NCI-H2227 treated with DMSO at 0.1 percent for 48 hours (cell line): ENCODE measurements at regions not wholly inside any gene's neighbourhood (a gene's known extent, or its start where the extent isn't known, plus 50 kb on each side); places are given as distances from the start of the nearest gene placed in this dataset.
"Not testable (repeated sequence)": the region's sequence is repeated elsewhere in the genome, so short reads cannot be mapped to it uniquely, and the experiment has no call there.

Experiments
- DNase-seq: peaks from one replicate; lab custom pipeline; 2025; lab: John Stamatoyannopoulos, UW

DNA sequence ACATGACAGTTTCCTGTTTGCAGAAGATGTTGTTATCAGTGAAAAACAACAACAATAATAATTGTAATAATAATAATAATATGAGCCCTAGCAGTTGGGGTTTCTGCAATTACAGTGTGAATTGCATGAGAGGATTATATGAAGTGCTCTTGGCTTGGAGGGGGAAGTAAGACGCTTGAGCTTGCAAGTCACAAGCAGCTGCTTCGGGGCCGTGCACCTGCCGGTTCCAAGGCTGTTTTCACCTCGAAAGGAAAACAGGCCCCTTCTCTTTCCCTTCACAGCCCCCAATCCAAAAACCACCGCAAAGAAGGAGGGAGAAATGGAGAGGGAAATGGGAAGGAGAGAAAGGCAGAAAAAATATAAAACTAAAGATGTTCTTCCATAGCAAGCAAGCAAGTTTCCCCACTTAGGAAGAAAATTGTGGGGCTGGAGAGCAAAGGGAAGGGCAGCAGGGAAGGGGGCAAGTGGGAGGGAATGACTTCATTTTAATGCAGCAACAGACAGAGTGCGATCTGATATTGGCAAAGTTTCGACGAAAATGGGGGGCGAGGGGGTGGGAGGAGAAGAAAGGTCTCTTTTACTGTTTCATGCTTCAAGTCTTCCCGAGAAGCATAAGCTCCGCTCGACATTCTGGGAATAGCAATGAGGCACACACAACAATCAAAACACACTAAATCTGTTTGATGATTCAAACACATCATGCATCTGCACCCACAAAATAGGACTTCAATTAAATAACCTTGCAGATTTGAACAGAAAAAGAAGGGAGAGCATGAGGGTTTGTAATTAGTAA, 284.2 kb upstream of the ATP11B start:
- peak; percentile 41 for DNase-seq

DNA sequence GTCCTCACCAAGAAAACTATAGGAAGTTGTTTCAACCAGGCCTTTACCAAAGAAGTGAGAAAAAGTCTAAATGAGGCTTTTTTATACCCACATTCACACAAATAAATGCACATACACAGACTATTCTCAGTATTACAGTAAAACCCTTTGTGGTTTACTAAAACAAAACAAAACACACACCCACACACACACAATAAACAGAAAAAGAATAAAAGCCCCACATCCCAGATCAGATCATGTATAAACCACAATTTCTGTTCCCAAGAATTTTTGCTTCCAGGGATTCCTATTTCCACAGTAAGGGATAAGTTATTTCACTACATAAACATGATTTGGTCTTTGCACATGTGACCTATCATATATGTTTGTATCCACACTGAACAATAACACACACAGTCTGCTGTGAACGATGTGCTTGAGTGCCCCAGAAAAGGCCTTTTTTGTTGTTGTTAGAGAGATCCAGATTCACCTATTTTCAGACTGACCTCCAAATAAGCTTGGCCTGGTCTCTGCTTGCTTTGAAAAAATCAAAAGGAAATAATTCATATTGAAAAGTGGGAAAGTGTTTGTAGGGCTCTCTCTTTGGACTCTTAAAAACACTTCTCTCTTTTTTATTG, 283.4 kb upstream of the ATP11B start:
- no peak for DNase-seq

DNA sequence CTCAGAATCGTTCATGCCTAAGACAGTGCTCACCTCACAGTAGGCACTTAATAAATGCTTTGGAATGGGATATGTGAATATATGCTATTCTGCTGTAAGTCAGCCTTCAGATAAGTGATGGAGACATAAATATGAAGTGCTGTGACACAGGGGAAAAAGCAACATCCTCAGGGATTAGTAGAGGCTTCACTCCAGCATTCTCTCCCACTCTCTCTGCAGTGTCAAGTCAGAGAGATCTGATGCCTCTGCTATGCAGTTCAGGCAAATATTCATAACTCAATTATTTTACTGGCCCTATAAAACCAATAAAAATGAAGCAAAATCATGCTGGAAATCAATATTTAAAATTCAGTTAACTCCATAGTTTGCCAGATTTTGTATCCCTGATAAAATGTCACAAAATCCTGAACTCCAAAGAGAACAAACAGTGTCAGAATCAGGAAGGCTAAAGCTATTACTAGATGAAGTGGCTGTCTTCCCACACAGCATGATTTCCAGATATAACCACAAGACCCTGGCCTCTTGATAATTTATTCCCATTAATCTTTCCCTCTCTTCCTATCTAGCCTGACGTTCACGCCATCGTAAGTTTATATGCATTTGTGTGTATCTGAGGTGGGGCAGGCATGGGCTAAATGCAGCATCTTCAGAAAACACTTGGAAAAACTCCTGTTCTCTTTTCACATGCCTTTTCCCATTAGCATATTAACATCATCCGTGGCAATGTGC, 278.9 kb upstream of the ATP11B start:
- DNase-seq, result no peak

DNA sequence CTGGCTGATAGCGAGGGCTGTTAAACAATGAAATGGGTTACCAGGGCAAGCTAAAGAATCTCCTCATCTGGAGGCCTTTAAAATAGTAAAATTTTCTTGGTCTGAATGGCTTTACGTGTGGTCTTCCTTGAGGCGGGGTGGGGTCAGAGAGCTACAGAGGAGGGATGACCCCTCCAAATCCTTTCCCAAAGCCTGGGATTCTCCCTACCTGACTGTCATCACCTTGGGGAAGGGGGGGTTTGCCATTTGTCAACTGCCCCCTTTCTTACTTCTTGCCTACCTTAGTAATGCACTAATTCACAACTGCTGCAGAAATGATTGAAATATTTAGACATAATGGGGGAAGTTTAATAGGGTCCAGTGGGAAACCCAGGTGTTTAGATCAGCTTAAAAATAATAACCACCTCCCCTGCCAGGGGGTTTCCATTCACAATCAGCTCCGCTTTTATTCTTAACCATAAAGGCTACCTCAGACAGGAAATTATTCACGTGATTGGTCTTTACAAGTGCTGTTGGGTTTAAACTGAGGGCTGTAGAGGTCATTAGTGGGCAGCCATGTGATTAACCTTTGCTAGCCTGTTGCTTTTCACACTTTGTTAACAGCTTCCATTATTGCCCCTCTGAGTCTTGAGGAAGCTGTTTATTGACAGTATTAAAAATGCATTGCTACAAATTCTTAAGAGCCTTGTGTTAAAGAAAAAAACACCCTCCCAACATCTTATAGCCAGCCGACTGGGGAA, 276.5 kb upstream of the ATP11B start:
- no peak for DNase-seq

DNA sequence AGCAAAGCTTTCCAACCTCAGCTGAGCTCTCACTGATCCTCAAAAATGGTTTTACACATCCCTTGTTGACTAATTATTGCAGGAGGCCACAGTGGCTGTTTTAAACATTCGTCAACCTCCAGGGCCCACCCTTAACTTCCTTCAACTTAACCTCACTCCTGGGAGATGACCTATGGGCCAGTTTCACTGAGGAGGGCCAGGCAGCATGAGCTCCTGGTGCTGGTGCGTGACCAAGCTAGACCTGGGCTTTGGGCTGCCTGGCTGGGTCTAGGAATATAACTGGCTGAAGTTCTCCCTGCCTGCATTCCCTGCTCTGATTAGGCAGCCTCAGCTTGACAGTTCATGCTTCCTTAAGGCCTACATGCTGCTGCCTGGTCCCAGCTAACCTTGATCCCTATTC, 273.7 kb upstream of the ATP11B start:
- DNase-seq, result no peak

DNA sequence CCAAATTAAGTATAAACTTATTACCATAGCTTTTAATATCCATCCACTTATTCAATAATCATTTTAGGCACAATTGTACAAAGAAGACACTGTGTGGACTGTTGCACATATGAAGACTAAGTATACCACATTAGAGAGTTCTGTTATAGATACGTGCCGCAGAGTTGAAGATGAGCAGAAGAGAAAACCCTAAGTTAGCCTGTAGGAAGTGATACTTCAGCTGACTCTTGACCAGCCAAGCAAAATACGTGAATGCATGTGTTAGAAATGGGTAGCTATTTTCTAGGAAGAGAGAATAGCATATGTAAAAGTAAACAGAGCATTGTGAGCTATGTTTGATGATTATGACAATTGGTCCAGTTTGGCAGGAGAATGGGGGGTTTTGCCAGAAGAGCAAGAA, 272.0 kb upstream of the ATP11B start:
- no peak for DNase-seq

DNA sequence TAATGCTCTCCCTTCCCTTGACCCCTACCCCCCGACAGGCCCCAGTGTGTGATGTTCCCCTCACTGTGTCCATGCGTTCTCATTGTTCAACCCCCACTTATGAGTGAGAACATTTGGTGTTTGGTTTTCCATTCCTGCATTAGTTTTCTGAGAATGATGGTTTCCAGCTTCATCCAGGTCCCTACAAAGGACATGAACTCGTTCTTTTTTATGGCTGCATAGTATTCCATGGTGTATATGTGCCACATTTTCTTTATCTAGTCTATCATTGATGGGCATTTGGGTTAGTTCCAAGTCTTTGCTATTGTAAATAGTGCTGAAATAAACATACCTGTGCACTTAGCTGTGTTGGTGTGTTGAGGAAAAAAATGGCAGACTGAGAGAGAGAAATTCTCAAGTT, 269.9 kb upstream of the ATP11B start:
- DNase-seq, result not testable (repeated sequence)

DNA sequence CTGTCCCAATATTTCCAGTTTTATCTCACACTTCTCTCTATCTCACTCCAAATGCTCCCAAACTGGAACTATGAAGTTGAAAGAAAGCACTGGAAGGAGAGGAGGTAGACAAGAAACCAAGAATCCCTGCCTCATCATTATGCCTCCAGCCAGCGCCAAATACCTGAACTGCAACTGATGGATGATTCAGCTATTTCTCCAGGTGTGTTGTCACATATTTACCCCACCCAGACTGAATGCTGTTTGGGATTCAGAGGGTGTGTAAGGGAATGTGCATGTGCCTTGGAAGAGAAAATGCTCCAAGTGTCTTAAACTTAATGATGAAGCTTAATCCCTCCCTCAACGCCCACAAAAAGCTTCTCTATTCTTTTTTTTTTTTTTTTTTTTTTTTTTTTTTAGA, 269.5 kb upstream of the ATP11B start:
- DNase-seq, result no peak

DNA sequence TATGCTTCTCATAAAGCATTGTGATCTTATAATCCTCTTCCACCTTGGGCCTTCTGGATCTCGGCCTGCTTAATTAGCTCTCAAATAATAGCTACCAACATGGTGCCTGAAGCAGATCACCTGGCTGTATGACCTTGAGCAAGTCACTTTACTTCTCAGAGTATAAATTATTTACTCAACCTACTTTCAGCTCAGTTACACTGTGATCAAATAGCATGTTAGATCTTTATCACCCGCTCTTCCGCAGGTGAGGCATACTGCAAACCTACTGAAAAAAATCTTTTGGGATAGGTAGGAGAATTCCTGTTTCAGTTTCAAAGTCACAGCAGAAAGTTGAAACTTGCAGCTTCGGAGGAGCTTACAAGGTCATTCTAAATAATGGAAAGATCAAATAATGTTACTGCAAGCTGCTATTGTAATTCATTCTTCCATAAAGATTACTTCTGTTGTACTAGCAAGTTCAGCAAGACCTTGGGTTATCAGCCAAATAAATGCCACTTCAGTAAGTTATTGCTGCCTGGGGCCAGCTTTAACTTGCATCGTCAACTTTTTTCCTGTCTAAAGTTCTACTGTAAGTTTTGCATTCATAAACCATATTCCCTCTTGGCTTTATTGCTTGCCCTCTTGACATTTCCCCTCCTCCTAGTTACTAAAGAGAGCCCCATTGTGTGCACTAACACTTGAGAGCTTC, 268.4 kb upstream of the ATP11B start:
- DNase-seq, result no peak

DNA sequence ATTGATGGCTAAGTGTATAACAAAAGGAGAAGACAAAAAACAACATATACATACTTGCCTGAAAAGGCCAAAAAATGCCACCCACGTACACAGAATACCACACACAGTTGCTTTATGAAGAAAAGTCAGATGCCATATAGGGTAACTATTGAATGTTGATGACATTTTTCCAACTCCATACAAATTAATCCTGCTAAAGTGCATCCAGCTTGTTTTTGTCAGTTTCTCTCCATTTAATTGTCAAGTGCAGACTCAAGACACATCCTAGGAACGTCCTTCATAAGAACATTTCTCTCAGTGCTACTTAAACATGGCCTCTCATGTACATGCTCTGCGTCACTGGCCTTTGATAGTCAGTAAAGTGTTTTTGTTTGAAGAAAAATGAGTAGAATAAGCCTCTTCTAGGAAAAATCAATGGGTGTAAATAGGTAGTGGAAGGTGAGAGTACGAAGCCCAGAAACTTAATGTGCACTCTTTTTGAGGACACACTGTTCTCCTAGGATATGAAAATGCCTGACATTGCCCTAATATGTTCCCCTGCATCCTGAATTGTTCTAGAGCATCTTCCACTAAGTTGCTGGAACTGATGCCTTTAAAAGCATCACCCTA, 267.4 kb upstream of the ATP11B start:
- DNase-seq, result no peak

DNA sequence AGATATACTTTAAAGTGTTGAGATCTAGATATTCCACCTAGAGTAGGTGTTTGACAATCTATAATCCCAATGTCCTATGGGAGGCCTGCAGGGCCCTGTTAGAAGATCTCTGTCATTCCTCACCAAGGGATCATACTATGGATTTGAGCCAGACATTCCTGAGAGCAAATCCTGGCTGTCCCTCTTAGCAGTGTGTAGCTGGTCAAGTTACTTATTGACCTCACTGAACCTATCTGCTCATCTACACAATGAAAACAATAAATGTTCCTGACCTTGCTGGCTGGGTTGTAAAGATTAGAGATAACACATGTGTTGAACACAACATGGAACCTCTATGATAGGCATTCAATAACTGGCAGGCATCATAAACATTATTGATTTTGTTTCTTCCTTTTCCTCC, 265.6 kb upstream of the ATP11B start:
- DNase-seq, result no peak

DNA sequence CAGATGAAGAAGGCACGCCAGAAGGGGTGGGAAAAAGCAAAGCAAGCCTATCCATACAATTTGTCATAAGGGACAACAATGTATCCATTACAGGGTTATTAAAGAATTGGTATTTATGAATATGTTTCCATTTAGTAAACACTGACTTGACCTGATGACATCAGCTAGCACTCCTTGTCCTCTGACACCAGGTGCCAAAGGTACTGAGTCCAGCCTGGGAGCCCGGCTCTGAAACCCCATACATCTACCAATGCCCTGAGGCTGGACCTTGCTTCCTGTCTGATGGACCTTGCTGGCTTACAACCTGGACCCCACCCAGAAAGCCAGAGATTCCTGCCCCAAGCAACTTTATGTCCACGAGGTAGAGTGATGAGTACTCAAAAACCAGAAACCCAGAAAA, 263.0 kb upstream of the ATP11B start:
- DNase-seq, result no peak

DNA sequence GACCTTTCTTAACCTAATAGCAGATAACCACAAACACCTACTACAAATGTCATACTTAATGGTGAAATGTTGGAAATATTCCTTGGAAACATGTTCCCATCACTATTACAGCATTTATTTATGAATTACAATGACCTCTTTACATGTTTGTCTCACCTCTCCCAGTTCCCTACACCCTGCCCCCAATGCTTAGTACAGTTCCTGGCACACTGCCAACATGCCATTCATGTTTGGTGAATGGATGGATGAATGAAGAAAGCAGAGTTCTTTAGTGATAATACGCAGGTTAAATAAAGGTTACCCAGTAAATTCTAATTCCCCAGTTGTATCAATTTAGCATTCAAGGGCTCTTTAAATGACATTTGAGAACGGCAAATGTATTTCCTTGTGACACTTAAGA, 259.9 kb upstream of the ATP11B start:
- DNase-seq, result no peak

DNA sequence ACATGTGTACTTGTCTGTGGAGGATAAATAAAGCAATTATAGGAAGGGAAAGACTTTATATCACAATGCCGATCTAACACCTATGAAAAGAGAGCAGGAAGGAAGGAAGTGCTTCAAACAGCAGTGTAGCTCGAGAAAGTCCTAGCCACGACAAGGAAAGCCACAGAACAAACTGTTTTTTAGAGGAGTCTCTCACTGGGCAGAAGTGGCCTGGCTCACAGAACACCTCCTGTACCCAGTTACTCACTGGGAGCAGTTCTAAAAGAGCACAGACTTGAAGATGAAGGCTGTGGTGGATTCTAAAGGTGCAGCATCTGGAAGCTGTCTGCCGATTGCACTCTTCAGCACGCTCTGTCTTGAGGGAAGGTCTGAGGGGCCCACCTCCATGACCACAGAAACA, 248.8 kb upstream of the ATP11B start:
- DNase-seq, result no peak

DNA sequence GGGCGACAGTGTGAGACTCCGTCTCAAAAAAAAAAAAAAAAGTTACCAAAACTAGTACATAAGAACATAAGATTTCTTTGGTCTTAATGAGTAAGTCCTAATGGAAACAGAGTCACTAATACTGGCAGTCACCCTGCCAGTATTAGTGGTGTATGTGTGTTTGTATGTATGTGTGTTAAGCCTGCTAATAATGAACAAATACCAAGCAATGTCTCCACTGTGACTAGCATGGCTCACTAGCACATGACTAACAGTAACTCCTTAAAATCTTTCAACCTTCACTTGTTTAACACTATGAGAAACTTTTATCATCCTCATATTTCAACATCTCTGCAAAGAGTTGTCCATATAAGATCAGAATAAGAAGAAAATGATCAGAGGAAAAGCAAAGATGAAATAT, 231.0 kb upstream of the ATP11B start:
- no peak for DNase-seq

DNA sequence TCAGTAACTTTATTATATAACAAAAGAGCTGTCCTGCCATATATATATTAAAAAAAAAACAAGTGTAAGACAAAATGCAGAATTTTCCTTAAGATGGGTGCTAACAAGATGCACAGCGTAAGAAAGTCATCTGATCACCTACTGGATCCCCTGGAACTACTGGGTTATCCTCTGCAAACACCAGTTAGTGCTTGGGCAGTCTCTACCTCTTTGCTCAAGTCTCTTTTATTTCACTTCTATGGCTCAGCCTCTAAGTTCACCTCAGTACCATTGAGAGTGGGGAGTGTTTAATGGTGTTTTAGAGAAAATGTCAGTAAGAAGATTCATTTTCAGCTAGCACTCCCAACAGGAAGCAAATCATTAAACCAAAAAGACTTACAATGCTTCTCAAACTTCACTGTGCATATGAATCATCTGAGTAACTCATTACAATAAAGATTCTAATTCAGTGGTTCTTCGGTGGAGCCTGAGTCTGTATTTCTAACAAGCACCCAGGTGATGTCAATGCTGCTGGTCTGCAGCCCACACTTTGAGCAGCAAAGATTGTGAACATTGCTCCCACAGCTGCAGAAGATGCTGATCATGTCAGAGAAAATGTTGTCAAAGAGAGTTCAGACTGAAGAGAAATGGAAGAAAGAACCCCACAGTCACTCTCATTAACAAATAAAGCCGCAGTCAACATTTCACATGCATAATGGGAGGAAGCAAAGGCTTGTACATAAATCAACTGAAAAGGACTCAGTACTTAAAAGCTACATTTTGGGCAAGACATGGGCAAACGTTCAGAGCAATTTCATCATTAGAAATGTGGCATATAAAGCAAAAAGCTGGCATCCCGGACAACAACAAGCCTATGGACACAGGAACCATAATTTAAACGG, 227.1 kb upstream of the ATP11B start:
- no peak for DNase-seq

DNA sequence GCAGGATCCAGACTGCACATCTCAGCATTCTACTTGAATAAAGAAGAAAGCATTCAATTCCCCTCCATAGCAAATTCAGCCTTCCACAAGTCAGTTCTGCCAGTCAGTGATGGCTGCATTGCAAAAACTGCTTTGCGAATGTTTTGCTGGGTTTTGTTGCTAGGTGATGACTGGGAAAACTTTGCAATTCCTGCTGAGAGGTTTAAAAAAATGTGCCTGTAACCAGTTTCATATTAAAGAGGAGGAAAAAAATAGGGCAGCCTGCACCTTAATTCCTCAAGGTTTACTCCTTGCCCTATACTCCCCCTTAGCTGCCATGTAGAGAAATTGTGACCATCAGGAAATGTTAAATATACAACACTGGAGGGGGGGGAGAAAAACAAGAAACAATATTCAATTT, 225.6 kb upstream of the ATP11B start:
- no peak for DNase-seq

DNA sequence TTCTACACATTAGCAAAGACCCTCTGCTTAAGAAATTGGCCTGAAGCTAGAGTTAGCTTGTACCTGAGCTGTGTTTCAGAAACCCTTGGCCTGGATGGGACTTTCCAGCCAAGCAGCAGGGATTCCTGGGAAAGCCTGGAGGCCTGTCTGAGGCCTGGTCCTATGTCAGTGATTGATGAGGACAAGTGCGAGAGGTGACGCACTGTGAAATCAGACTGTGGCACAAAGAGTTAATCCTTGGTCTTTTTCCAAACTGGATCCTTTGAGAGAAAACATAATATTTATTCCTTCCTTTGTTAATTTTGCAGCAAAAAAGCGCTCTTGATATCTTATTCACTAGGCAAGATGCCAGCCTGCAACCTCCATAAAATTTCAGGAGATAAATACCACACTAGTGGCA, 225.0 kb upstream of the ATP11B start:
- no peak for DNase-seq

DNA sequence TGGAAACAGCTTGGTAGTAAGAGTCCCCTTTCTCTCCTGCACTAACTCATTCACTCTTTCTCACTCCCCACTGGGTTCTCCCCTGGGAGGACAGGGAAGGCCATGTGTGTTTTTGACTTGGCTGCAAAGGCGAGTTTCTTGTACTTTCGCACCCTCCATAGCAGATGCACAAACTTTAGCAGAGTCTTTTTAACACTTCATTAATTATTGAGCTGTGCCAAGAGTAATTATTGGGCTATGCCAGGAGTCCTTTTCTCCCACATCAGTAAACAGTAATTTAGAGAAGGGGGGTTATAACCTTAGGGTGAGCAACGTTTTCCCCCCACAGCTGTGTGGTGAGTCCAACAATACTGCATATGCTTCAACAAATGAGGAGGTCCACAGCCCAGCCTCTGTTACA, 224.4 kb upstream of the ATP11B start:
- no peak for DNase-seq

DNA sequence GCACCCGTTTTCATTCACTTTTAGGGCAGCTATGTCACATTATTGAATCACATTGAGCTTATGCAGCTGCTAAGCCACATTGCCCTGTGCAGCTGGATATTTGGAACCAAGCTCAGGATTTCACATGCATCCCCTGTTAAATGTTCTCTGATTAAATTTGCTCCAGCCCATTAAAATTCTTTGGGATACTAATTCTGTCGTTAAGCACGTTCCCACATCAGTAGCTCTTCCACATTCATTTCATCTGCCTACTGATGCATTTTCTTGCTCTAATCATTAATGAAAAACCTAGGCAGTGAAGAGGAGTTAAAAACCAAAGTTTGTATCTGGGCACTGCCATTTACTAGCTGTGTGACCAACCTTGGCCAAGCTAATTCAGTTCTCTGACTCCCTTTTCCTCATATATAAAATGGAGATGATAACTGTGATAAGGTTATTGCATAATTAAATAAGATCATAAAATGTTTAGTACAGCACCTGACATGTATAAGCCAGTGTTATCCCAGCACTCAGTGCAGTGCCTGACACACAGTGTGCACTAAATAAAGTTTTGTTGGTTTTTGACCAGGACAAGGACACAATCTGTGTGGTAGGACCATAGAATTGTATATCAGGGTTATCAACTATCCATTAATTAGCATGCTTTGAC, 222.2 kb upstream of the ATP11B start:
- no peak for DNase-seq
